ENCODE measurements at regions not wholly inside any gene's neighbourhood (a gene's known extent, or its start where the extent isn't known, plus 50 kb on each side); places are given as distances from the start of the nearest gene placed in this dataset.

DNA sequence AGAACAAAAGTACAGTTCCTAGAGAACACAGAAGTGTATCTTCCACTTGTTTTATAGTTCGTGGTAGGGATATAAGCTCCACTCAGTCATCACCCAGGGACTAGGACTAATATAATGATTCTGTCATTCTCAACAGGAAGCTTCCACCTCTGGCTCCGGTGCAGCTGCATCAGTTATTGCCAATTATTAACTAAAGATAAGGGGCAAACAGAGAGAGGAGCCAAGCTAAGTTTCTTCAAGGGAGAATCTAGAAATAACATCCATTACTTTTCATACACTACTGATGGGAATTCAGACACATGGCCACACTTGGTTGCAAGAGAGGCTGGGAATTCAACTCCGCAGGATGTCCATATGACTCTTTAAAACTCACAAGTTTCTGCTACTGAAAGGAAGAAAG is 917.9 kb downstream of the OLFM4 start:
- no peaks in the 10 kb centered on the region for H3K36me3 Mint-ChIP-seq (ENCODE audit: low read depth)
- no peak for TF ChIP-seq CTCF (IDR thresholded peaks at IDR 0.05)
- H3K27ac Mint-ChIP-seq (ENCODE audit: unreplicated experiment): no peak overlapping the region
- no peaks in the 10 kb centered on the region for H3K4me1 Mint-ChIP-seq (ENCODE audit: low read depth)
- H3K27me3 Mint-ChIP-seq (ENCODE audit: low read depth): no peaks in the 10 kb centered on the region
- no peak for DNase-seq (ENCODE audit: low spot score)
- peaks cover 3% of the 10 kb centered on the region for H3K9me3 Mint-ChIP-seq (ENCODE audit: low read depth)
- no peak overlapping the region for H3K4me3 Mint-ChIP-seq (ENCODE audit: unreplicated experiment)

DNA sequence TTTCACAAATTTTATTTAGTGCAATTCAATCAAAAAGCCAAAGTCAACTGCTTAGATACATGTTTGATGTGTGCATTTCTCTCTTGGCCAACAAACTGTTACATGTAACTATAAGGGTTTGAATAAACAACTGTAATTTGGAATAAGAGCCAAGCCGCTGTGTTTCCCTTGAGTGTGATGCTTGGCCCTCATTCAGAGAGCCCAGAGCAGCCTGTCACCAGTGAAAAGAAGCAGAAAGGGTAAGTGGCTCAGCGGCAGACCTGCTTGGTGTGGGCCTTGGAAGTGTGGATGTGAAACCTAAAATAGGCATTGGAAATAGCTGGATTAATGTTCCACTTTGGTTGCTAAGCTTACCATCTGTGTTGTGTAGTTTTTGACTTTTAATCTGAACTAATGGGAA is 924.6 kb downstream of the OLFM4 start:
- Mint-ChIP-seq H3K4me3 (ENCODE audit: unreplicated experiment) (no peak overlapping the region), H3K27ac (ENCODE audit: unreplicated experiment) (no peak overlapping the region), H3K9me3 (ENCODE audit: low read depth) (peaks cover 3% of the 10 kb centered on the region), H3K27me3 (ENCODE audit: low read depth) (peaks cover 8% of the 10 kb centered on the region), H3K36me3 (ENCODE audit: low read depth) (no peaks in the 10 kb centered on the region), H3K4me1 (ENCODE audit: low read depth) (no peaks in the 10 kb centered on the region)
- no peak for DNase-seq (ENCODE audit: low spot score)
- TF ChIP-seq CTCF (IDR thresholded peaks at IDR 0.05): no peak

All from chondrocyte (in vitro differentiated cells).